ENCODE measurements at regions not wholly inside any gene's neighbourhood (a gene's known extent, or its start where the extent isn't known, plus 50 kb on each side); places are given as distances from the start of the nearest gene placed in this dataset.

DNA sequence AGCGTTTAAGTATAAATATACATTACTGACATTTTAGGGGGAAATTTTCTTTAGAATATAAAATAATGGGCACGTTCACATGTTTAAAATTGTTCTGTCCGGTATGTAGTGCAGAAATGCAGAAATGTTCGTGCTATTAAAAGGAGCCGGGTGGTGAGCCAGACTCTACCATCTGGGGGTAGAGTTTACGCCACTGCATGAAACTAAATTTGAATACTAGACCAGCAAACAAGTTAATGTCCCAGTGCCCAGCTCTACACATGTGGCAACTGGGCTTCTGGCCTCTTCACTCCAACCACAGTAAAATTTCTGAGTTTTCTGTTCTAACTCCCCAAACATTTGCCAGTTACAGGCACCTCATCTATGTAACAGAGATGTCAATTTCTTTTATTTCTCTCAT, 1453.3 kb upstream of the TENM3 start:
- Mint-ChIP-seq H3K36me3 (ENCODE audit: insufficient read depth, unreplicated experiment) (no peaks in the 10 kb centered on the region), H3K4me1 (ENCODE audit: low read depth, unreplicated experiment) (no peaks in the 10 kb centered on the region), H3K4me3 (ENCODE audit: unreplicated experiment) (no peak overlapping the region), H3K27ac (ENCODE audit: unreplicated experiment) (no peak overlapping the region), H3K9me3 (ENCODE audit: unreplicated experiment) (no peaks in the 10 kb centered on the region), H3K27me3 (ENCODE audit: insufficient read depth, unreplicated experiment) (peaks cover 6% of the 10 kb centered on the region)
- no peaks in the 10 kb centered on the region for H3K9me3 ChIP-seq
- no peaks in the 10 kb centered on the region for H3K27me3 ChIP-seq (replicated peaks; ENCODE audit: control insufficient read depth, insufficient read depth, low read length)
- intact Hi-C loops (cut with micrococcal nuclease; ENCODE audit: unreplicated experiment) = no loop called here
- H3K36me3 ChIP-seq (ENCODE audit: control insufficient read depth, insufficient read depth, low read length) = no peaks in the 10 kb centered on the region
- BruUV-seq (replicated peaks) = no TSS peak
- ChIA-PET CTCF (no interaction called here), POLR2A (no interaction called here)
- TF ChIP-seq, protein P1, sequence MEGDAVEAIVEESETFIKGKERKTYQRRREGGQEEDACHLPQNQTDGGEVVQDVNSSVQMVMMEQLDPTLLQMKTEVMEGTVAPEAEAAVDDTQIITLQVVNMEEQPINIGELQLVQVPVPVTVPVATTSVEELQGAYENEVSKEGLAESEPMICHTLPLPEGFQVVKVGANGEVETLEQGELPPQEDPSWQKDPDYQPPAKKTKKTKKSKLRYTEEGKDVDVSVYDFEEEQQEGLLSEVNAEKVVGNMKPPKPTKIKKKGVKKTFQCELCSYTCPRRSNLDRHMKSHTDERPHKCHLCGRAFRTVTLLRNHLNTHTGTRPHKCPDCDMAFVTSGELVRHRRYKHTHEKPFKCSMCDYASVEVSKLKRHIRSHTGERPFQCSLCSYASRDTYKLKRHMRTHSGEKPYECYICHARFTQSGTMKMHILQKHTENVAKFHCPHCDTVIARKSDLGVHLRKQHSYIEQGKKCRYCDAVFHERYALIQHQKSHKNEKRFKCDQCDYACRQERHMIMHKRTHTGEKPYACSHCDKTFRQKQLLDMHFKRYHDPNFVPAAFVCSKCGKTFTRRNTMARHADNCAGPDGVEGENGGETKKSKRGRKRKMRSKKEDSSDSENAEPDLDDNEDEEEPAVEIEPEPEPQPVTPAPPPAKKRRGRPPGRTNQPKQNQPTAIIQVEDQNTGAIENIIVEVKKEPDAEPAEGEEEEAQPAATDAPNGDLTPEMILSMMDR (IDR thresholded peaks at IDR 0.05; ENCODE audit: insufficient read depth in 1 of 2, low read depth in 1 of 2, low read length in 1 of 2, severe bottlenecking in 1 of 2, unreplicated experiment in 1 of 2) = no peak
- no peaks in the 10 kb centered on the region for H3K4me1 ChIP-seq
- DNase-seq = no peak
- no peak overlapping the region for H3K4me3 ChIP-seq (ENCODE audit: low read depth, low read length)

DNA sequence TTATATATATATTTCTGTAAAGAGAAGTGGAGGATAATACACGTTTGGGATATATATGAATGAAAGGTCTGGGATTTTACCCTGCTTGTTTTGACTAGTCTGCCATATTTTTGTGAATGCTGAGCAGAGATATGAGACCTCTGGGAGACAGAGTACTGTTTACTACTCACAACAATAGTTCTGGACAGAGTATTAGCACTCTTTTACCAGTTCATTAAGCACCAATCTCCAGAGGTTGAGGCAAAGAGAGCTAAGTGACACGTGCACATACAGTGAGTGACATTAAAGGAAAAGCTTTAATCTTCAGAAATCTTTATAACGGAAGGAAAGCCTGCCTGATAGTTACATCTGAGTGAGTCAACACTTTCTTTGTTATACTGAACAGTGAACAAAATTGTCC, 1452.7 kb upstream of the TENM3 start:
- Mint-ChIP-seq H3K36me3 (ENCODE audit: insufficient read depth, unreplicated experiment) (no peaks in the 10 kb centered on the region), H3K4me3 (ENCODE audit: unreplicated experiment) (no peak overlapping the region), H3K4me1 (ENCODE audit: low read depth, unreplicated experiment) (no peaks in the 10 kb centered on the region), H3K27me3 (ENCODE audit: insufficient read depth, unreplicated experiment) (peaks cover 6% of the 10 kb centered on the region), H3K27ac (ENCODE audit: unreplicated experiment) (no peak overlapping the region), H3K9me3 (ENCODE audit: unreplicated experiment) (no peaks in the 10 kb centered on the region)
- ChIA-PET CTCF (no interaction called here), POLR2A (interaction anchor here (0.6 kb wide), 1 partner anchor 825 kb away, joined by 3 read pairs; no protein-coding TSS in a partner anchor)
- no peaks in the 10 kb centered on the region for H3K27me3 ChIP-seq (replicated peaks; ENCODE audit: control insufficient read depth, insufficient read depth, low read length)
- no peak overlapping the region for H3K4me3 ChIP-seq (ENCODE audit: low read depth, low read length)
- TF ChIP-seq, protein P1 (IDR thresholded peaks at IDR 0.05; ENCODE audit: insufficient read depth in 1 of 2, low read depth in 1 of 2, low read length in 1 of 2, severe bottlenecking in 1 of 2, unreplicated experiment in 1 of 2) = no peak
- H3K9me3 ChIP-seq = no peaks in the 10 kb centered on the region
- no TSS peak for BruUV-seq (replicated peaks)
- no peaks in the 10 kb centered on the region for H3K4me1 ChIP-seq
- intact Hi-C loops (cut with micrococcal nuclease; ENCODE audit: unreplicated experiment) = no loop called here
- no peaks in the 10 kb centered on the region for H3K36me3 ChIP-seq (ENCODE audit: control insufficient read depth, insufficient read depth, low read length)
- no peak for DNase-seq

DNA sequence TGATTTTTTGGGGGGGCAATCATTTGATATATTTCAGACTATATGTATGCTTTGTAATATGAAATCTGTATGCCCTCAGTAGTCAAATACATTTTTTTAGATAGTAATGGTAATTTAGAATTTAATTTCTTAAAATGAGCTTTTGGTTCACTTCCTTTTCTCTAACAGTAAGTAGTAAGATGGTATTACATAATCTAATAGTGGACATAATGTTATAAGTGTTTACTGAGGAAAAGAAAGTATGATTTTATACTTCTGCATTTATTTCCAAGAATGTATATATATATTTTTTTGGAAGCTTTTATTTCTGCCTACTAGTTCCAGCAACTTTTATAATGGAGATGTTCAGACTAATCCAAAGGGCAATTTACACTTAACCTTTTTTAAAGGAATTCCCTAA, 1450.7 kb upstream of the TENM3 start:
- Mint-ChIP-seq H3K36me3 (ENCODE audit: insufficient read depth, unreplicated experiment) (no peaks in the 10 kb centered on the region), H3K4me1 (ENCODE audit: low read depth, unreplicated experiment) (no peaks in the 10 kb centered on the region), H3K4me3 (ENCODE audit: unreplicated experiment) (no peak overlapping the region), H3K27me3 (ENCODE audit: insufficient read depth, unreplicated experiment) (peaks cover 11% of the 10 kb centered on the region), H3K27ac (ENCODE audit: unreplicated experiment) (no peak overlapping the region), H3K9me3 (ENCODE audit: unreplicated experiment) (no peaks in the 10 kb centered on the region)
- no peak for DNase-seq
- Histone ChIP-seq H3K27me3 (replicated peaks; ENCODE audit: control insufficient read depth, insufficient read depth, low read length) (no peaks in the 10 kb centered on the region), H3K4me1 (no peaks in the 10 kb centered on the region), H3K9me3 (no peaks in the 10 kb centered on the region), H3K4me3 (ENCODE audit: low read depth, low read length) (no peak overlapping the region), H3K36me3 (ENCODE audit: control insufficient read depth, insufficient read depth, low read length) (no peaks in the 10 kb centered on the region)
- intact Hi-C loops (cut with micrococcal nuclease; ENCODE audit: unreplicated experiment) = no loop called here
- BruUV-seq (replicated peaks) = no TSS peak
- TF ChIP-seq, protein P1 (IDR thresholded peaks at IDR 0.05; ENCODE audit: insufficient read depth in 1 of 2, low read depth in 1 of 2, low read length in 1 of 2, severe bottlenecking in 1 of 2, unreplicated experiment in 1 of 2) = no peak
- ChIA-PET CTCF (no interaction called here), POLR2A (no interaction called here)

Measured in Caco-2 (cell line).